Mesothelial cell of epicardium (in vitro differentiated cells): ENCODE measurements at regions not wholly inside any gene's neighbourhood (a gene's known extent, or its start where the extent isn't known, plus 50 kb on each side); places are given as distances from the start of the nearest gene placed in this dataset.

Experiments used
- DNase-seq, 2 experiments: peaks; one replicate each; pipeline ENCODE4 v3.0.0; 2021; ENCODE audit warnings: low spot score in 2 of 2; ENCODE audit not compliant: unreplicated experiment in 2 of 2
- H3K27ac Mint-ChIP-seq: 2 replicates; pipeline ENCODE4 v1.8.0; 2021; ENCODE audit warnings: mixed read lengths
- H3K27me3 Mint-ChIP-seq: 2 replicates; pipeline ENCODE4 v1.8.0; 2021; ENCODE audit warnings: low read depth, mixed read lengths
- H3K36me3 Mint-ChIP-seq: 2 replicates; pipeline ENCODE4 v1.8.0; 2021; ENCODE audit warnings: mixed read lengths
- H3K4me1 Mint-ChIP-seq: 2 replicates; pipeline ENCODE4 v1.8.0; 2021; ENCODE audit warnings: mixed read lengths
- H3K4me3 Mint-ChIP-seq: 2 replicates; pipeline ENCODE4 v1.8.0; 2021; ENCODE audit warnings: mild to moderate bottlenecking, moderate library complexity, mixed read lengths
- H3K9me3 Mint-ChIP-seq: 2 replicates; pipeline ENCODE4 v1.8.0; 2021; ENCODE audit warnings: mixed read lengths
- CTCF ChIP-seq: fragments of 200-600 bp; sonication (generic); IDR thresholded peaks from one replicate; pipeline ENCODE4 v1.5.0; 2021; ENCODE audit warnings: antibody characterized with exemption; ENCODE audit not compliant: unreplicated experiment

DNA sequence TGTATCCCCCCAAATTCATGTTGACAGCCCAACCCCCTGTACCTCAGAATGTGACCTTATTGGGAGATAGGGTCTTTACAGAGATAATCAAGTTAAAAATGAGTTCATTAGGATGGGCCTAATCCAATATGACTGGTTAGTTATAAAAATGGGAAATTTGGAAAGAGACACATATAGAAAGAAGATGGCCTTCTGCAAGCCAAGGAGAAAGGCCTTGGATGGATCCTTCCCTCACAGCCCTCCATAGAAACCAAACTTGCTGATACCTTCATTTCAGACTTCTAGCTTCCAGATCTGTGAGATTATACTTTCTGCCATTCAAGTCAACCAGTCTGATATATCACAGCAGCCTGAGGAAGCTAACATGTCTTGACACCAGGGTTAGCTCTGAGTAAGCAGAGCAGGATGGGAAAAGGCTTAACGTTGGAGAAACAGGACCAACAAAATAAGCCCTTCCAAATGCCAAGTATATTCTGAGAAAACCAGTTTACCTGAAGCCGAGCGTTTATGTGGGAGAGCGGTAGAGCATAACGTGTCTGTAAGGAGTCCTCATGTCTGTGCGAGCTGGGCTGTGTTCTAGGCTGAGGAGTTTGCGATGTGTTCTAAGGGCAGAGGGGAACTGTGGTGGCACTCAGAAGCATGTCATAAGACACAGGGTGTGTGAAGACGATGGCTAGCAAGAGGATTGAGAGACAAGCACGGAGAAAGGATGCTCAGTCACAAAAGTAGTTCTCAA, 206.1 kb downstream of the PIK3R1 start:
- Mint-ChIP-seq H3K9me3 (no peaks in the 10 kb centered on the region), H3K4me1 (peaks cover 30% of the 10 kb centered on the region), H3K27me3 (no peaks in the 10 kb centered on the region), H3K36me3 (no peaks in the 10 kb centered on the region), H3K27ac (no peak overlapping the region), H3K4me3 (no peak overlapping the region)
- DNase-seq: no peak
- no peak for TF ChIP-seq CTCF

DNA sequence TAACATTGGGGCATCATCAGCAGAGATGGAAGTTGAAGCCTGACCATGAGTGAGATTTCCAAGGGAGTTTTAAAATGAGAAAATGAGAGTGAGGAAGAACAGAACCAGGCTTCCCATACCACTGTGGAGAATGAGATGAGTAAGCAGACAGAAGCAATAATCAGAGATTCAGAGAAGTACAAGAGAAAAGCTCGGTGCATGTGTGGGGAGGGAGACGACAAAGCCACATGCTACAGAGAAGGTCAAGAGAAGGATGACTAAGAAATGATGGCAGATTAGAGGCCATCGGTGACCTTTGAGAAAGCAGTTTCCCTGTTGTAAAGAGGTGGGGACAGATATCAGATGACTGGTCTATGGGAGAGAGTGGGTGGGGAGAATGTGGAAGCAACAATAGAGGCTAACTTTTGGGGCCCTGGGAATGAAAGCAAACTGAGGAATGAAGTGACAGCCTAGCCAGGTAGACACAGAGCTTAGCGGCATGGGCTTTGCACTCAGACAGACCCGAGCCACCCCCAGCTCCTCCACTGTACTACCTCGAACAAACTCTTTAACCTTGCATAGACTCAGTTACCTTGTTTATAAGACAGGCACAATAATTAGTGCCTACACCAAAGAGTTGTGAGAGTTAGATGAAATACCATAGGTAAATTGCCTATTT, 207.7 kb downstream of the PIK3R1 start:
- Mint-ChIP-seq H3K4me1 (peaks cover 32% of the 10 kb centered on the region), H3K36me3 (no peaks in the 10 kb centered on the region), H3K4me3 (no peak overlapping the region), H3K27me3 (no peaks in the 10 kb centered on the region), H3K9me3 (no peaks in the 10 kb centered on the region), H3K27ac (no peak overlapping the region)
- no peak for DNase-seq
- TF ChIP-seq CTCF: no peak

DNA sequence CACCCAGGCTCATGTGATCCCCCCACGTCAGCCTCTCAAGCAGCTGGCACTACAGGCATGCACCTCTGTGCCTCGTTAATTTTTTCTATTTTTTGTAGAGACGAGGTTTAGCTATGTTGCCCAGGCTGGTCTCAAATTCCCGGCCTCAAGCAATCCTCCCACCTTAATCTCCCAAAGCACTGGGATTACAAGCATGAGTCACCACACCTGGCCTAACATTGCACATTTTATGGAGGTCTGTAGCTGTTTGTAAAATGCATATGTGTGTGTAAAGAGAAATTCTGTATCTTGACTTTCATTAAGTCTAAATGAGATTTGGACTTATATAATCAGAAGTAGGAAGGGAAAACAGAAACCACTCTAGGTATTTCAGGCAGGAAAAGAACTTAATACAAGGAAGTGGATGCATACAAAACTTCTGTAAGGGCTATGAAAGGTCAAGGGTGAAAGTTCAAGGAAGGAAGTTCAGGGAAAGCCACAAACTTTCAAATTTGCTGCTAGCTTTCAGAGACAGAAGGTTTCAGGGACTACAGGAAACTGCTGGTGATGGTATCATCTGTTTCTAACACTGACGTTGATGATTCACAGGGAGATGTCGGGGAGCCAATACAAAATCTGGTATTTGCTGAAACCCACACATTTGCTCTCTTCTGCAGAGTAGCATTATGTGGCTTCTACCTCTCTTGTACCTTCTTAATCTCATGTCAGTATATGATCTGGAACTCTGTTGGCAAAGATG, 209.4 kb downstream of the PIK3R1 start:
- Mint-ChIP-seq H3K4me3 (no peak overlapping the region), H3K27ac (no peak overlapping the region), H3K27me3 (no peaks in the 10 kb centered on the region), H3K36me3 (no peaks in the 10 kb centered on the region), H3K9me3 (no peaks in the 10 kb centered on the region), H3K4me1 (peaks cover 32% of the 10 kb centered on the region)
- TF ChIP-seq CTCF: no peak
- DNase-seq: no peak

- no peak for TF ChIP-seq CTCF
- no peaks in the 10 kb centered on the region for H3K9me3 Mint-ChIP-seq
- H3K4me3 Mint-ChIP-seq: no peak overlapping the region
- peaks cover 20% of the 10 kb centered on the region for H3K4me1 Mint-ChIP-seq
- H3K27ac Mint-ChIP-seq: no peak overlapping the region
- H3K36me3 Mint-ChIP-seq: no peaks in the 10 kb centered on the region
- H3K27me3 Mint-ChIP-seq: no peaks in the 10 kb centered on the region
- DNase-seq: no peak
These were observed 211.0 kb downstream of the PIK3R1 start for GRCh38 chr5:68426586-68426985.

GRCh38 chr5:68428231-68428811, 212.8 kb downstream of the PIK3R1 start:
- Mint-ChIP-seq H3K4me3 (no peak overlapping the region), H3K27ac (peak overlapping the region; percentile 34), H3K4me1 (peaks cover 20% of the 10 kb centered on the region), H3K9me3 (no peaks in the 10 kb centered on the region), H3K27me3 (no peaks in the 10 kb centered on the region), H3K36me3 (no peaks in the 10 kb centered on the region)
- no peak for DNase-seq
- TF ChIP-seq CTCF: no peak
